Loucy (cell line): ENCODE measurements at regions not wholly inside any gene's neighbourhood (a gene's known extent, or its start where the extent isn't known, plus 50 kb on each side); places are given as distances from the start of the nearest gene placed in this dataset.

Experiments used
- EZH2phosphoT487 ChIP-seq: fragments of 200-600 bp; IDR thresholded peaks from 2 replicates; pipeline ENCODE4 v1.6.1; 2018; ENCODE audit warnings: antibody characterized with exemption, mild to moderate bottlenecking, moderate library complexity, borderline replicate concordance
- TF ChIP-seq, protein P1 (sequence below): fragments of 200-600 bp; sonication (generic); conservative IDR thresholded peaks from 2 replicates; pipeline ENCODE4 v1.5.1; 2014; ENCODE audit warnings: mild to moderate bottlenecking, antibody characterized with exemption, low read length

DNA sequence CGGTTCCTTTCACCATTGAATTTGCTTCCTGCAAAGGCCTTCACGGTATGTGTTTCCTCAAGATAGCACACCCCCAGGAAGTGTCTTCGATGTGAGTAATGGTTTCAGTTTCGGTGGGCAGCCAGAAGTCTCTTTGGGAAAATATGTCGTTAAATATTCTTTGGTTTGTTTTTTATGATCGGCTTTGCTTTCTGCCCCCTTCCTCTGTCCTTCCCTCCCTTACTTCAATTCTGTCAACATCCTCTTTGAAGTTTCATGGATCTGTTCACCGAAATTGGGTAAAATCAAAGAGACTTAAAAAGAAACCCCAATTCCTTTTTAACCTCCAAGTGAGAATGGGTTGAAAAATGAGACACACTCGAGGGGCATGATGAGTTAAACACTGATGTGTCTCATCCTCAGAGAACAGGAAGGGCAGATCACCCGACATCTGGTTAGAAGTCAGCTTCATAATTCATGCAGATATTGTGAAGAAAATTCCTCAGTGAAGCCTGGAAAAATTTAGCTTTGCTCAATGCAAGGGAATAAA lies 170.8 kb upstream of the HABP2 start:
- TF ChIP-seq, protein P1, sequence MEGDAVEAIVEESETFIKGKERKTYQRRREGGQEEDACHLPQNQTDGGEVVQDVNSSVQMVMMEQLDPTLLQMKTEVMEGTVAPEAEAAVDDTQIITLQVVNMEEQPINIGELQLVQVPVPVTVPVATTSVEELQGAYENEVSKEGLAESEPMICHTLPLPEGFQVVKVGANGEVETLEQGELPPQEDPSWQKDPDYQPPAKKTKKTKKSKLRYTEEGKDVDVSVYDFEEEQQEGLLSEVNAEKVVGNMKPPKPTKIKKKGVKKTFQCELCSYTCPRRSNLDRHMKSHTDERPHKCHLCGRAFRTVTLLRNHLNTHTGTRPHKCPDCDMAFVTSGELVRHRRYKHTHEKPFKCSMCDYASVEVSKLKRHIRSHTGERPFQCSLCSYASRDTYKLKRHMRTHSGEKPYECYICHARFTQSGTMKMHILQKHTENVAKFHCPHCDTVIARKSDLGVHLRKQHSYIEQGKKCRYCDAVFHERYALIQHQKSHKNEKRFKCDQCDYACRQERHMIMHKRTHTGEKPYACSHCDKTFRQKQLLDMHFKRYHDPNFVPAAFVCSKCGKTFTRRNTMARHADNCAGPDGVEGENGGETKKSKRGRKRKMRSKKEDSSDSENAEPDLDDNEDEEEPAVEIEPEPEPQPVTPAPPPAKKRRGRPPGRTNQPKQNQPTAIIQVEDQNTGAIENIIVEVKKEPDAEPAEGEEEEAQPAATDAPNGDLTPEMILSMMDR, result no peak
- TF ChIP-seq EZH2phosphoT487, result no peak
